ENCODE measurements at regions not wholly inside any gene's neighbourhood (a gene's known extent, or its start where the extent isn't known, plus 50 kb on each side); places are given as distances from the start of the nearest gene placed in this dataset.

- DNase-seq (ENCODE audit: low read depth, low spot score) = no peak
- no peak overlapping the region for H3K4me3 ChIP-seq (ENCODE audit: low read depth, low read length)
- in situ Hi-C loops (cut with HindIII; ENCODE audit: low sequenced_read_pairs) = no loop called here
- no peak for TF ChIP-seq CTCF (IDR thresholded peaks at IDR 0.05; ENCODE audit: low read depth, low read length)
These were observed 270.8 kb upstream of the DCC start for GRCh38 chr18:52069201-52069600.

- DNase-seq (ENCODE audit: low read depth, low spot score) = no peak
- H3K4me3 ChIP-seq (ENCODE audit: low read depth, low read length) = no peak overlapping the region
- TF ChIP-seq CTCF (IDR thresholded peaks at IDR 0.05; ENCODE audit: low read depth, low read length) = no peak
- in situ Hi-C loops (cut with HindIII; ENCODE audit: low sequenced_read_pairs) = no loop called here
These were observed 269.7 kb upstream of the DCC start for GRCh38 chr18:52070291-52070756.

- in situ Hi-C loops (cut with HindIII; ENCODE audit: low sequenced_read_pairs) = no loop called here
- H3K4me3 ChIP-seq (ENCODE audit: low read depth, low read length) = no peak overlapping the region
- no peak for TF ChIP-seq CTCF (IDR thresholded peaks at IDR 0.05; ENCODE audit: low read depth, low read length)
- no peak for DNase-seq (ENCODE audit: low read depth, low spot score)
These were observed 262.6 kb upstream of the DCC start for GRCh38 chr18:52077251-52077983.

GRCh38 chr18:52082246-52082645 is 257.8 kb upstream of the DCC start:
- in situ Hi-C loops (cut with HindIII; ENCODE audit: low sequenced_read_pairs) = no loop called here
- H3K4me3 ChIP-seq (ENCODE audit: low read depth, low read length) = no peak overlapping the region
- TF ChIP-seq CTCF (IDR thresholded peaks at IDR 0.05; ENCODE audit: low read depth, low read length) = no peak
- DNase-seq (ENCODE audit: low read depth, low spot score) = no peak

GRCh38 chr18:52087140-52087539 is 252.9 kb upstream of the DCC start:
- in situ Hi-C loops (cut with HindIII; ENCODE audit: low sequenced_read_pairs) = no loop called here
- TF ChIP-seq CTCF (IDR thresholded peaks at IDR 0.05; ENCODE audit: low read depth, low read length) = no peak
- no peak overlapping the region for H3K4me3 ChIP-seq (ENCODE audit: low read depth, low read length)
- no peak for DNase-seq (ENCODE audit: low read depth, low spot score)

- H3K4me3 ChIP-seq (ENCODE audit: low read depth, low read length) = no peak overlapping the region
- in situ Hi-C loops (cut with HindIII; ENCODE audit: low sequenced_read_pairs) = no loop called here
- no peak for TF ChIP-seq CTCF (IDR thresholded peaks at IDR 0.05; ENCODE audit: low read depth, low read length)
- no peak for DNase-seq (ENCODE audit: low read depth, low spot score)
These were observed 250.0 kb upstream of the DCC start for GRCh38 chr18:52090005-52090404.
